HG02759 (cell line): ENCODE measurements at regions not wholly inside any gene's neighbourhood (a gene's known extent, or its start where the extent isn't known, plus 50 kb on each side); places are given as distances from the start of the nearest gene placed in this dataset.

ENCODE experiments used
- ATAC-seq: cut with Tn5 transposase; IDR thresholded peaks from one replicate; pipeline ENCODE4 v1.9.1; 2021; ENCODE audit warnings: mild to moderate bottlenecking, moderate library complexity; ENCODE audit not compliant: unreplicated experiment

GRCh38 chr10:58016614-58017013, 251.1 kb downstream of the IPMK start:
- no peak for ATAC-seq

GRCh38 chr10:58014436-58014835, 253.3 kb downstream of the IPMK start:
- ATAC-seq, result no peak

- no peak for ATAC-seq
Measured at GRCh38 chr10:58013406-58013805, 254.3 kb downstream of the IPMK start.

GRCh38 chr10:58010073-58010702, 257.5 kb downstream of the IPMK start:
- ATAC-seq, result no peak

- no peak for ATAC-seq
Measured at GRCh38 chr10:58003945-58004344, 263.7 kb downstream of the IPMK start.

- no peak for ATAC-seq
Measured at GRCh38 chr10:58001159-58001558, 266.5 kb downstream of the IPMK start.

DNA sequence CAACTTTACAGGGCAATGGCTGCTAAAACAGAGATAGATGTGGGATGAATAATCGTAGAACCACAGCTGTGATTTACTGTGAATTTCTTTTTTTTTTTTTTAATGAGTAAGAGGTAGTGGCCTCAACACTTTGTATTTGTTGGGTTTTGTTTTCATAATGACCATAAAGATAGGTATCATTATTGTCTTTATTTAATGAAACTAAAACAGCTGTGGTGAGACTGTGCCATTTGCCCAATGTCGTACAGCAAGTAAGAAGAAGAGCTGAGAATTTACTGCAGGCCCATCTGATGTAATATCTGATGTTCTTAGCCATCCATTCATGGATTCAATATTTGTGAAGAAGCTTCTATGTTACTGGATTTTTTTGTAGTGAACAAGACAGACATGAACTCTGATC, 271.2 kb downstream of the IPMK start:
- ATAC-seq, result no peak

- ATAC-seq, result no peak
Measured at GRCh38 chr10:57993302-57993701, 274.4 kb downstream of the IPMK start.

DNA sequence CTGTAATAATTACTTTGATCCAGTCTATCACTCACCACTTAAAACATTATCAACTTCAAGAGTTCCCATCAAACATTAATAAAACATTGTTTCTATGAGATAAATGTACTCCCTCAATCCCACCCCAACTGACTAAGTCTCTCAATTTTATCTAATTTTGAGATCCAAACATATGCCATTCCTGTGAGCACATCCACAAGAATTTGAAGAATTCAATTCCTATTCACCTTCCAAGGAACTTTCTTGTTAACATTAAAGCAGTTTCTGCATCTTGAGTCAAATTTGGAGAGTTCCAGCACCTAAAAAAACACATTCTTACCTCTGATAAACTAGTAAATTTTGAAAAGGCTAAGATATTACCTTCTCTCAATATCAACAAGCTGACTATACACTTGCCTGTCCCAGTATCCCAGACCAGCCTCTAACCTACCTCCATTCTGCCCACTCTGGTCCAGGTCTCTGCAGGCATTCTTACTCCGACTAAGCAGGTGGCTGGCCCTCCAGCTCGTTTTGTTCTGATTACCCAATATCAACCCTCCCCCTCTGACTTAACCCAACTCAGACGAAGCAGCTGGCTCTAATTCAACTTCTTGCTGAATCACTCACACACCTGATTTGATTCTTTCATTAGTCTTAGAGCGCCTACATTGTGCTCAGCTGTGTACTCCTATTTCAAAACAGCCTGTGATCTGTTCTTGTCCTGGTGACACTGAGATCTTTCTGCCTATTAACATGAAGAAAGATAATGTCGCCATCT, 275.2 kb downstream of the IPMK start:
- ATAC-seq, result no peak

GRCh38 chr10:57988964-57989363, 278.7 kb downstream of the IPMK start:
- no peak for ATAC-seq

DNA sequence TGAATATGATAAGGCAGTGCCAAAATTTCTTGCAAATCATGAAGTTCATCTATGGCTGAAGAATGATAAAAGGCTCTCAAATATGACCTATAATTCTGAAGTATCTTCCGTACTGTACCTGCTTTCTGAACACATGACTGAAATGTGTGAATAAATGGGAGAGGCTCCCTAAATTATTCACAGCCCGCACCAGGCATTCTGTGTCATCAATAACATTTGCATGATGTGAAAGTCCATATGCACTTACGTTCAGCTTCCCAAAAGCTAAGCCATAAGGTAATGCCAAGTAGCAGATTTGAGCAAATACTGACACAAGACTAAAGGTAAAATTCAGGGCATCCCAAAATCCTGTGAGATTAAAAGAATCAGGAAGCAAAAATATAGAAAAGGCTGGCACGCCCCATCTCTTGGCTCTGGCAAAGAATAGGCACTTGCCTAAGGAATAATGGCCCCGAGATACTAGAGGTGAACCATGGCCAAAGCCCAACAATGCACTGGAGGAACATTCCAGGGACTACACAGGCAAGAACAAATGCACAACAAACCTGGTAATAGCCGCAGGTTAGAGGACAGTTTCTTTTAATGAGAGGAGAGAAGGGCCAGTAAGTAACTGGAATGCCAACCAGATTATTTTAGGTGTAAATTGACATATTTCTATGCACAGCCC, 280.5 kb downstream of the IPMK start:
- ATAC-seq, result no peak

- no peak for ATAC-seq
Measured at GRCh38 chr10:57986422-57986821, 281.3 kb downstream of the IPMK start.

DNA sequence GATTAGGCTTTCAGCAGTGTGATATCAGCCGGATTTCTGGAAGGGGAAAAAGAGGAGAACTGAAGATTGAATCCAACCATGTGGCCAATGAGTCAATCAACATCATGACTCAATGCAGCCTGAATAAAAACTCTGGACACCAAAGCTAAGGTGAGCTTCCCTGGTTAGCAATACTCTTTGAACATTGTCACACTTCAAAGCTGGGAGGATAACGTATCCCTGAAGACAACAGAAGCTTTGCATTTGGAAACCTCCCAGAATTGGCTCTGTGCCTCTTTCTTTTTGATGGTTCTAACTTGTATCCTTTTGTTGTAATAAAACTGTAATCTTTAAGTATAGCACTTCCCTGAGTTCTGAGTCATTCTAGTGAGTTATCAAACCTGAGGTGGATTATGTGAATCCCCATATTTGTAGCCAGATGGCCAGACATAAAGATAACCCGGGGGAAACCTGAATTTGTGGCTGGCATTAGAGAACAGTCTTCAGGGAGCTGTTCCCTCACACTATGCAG, 284.4 kb downstream of the IPMK start:
- no peak for ATAC-seq

DNA sequence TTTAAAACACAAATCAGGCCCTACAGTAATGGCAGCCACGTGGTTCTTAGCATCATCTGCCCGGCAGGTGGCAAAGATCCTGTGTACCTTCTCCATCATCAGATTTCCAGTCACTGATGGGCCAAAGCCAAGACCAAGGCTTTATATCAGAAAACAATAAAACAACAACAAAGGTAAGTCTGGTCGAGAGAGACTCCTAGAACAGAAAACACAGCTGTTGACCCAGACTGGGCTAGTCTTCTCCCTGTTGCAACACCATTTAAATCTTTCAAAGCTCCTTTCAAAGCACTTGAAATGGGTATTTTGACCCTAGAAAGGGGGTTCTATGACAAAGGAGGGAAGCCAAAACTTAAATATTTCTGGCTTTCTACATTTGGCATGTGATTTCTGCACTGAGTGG, 285.6 kb downstream of the IPMK start:
- ATAC-seq, result no peak

GRCh38 chr10:57979956-57980355, 287.7 kb downstream of the IPMK start:
- ATAC-seq, result no peak

- no peak for ATAC-seq
Measured at GRCh38 chr10:57979491-57979890, 288.2 kb downstream of the IPMK start.

- no peak for ATAC-seq
Measured at GRCh38 chr10:57977262-57977661, 290.4 kb downstream of the IPMK start.

GRCh38 chr10:57973451-57973850, 294.2 kb downstream of the IPMK start:
- no peak for ATAC-seq

DNA sequence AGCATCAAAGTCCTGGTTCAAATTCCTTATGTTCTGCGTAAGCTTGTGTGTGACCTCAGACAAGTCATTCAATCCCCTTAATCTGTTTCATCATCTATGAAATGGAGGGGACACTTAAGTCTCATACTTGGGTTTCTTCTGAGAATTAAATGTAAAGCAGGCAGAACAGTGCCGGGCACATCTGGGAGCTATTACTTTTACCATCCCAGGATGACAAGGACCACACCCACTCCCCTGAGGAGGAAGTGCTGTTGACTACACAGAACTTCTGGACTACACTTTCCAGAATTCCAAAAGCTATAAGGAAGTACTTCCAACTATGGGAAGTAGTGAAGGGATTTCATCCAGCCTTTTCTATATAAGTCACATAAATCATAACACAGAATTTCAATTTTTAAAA, 294.9 kb downstream of the IPMK start:
- ATAC-seq, result no peak

DNA sequence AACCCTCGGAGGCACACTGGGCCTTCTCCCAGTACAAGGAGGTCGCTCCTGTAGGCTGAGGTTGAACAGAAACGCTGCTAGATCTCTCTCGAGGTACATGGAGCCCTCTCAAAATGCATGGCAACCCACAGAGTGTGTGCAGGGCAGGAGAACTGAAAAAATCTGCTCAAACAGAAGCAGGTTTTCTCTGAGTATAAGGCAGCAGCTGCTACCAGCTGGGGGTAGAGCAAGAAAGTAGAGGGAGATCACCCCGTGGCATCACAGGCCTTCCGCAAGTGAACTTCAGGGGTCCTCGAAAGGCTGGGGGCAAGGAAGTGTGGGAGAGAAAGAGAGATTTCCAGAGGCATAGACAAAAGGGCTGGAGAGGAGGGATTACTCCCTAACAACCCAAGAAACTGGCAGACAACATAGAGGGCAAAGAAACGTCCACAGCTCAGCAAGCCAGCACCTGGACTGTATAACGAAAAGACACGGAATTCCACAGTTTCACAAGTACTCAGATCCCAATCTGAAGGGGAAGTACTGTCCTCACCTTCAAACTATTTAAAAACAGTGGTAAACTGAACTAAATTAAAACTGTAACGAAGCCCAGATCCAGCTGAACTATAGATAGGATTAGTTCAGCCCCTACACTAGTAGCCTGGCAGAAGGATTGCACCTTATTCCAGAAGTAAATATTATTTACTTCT, 299.2 kb downstream of the IPMK start:
- no peak for ATAC-seq

- ATAC-seq, result no peak
Measured at GRCh38 chr10:57964351-57964750, 303.3 kb downstream of the IPMK start.
